ENCODE measurements at regions not wholly inside any gene's neighbourhood (a gene's known extent, or its start where the extent isn't known, plus 50 kb on each side); places are given as distances from the start of the nearest gene placed in this dataset.

- TF ChIP-seq ATF7 (IDR thresholded peaks at IDR 0.05) = no peak
- no peak for TF ChIP-seq POLR2H (tag; IDR thresholded peaks at IDR 0.05; ENCODE audit: low read depth)
Measured at GRCh38 chr3:4928277-4928789, 50.9 kb upstream of the BHLHE40 start (continued).
